ENCODE measurements at regions not wholly inside any gene's neighbourhood (a gene's known extent, or its start where the extent isn't known, plus 50 kb on each side); places are given as distances from the start of the nearest gene placed in this dataset.
"Not testable (repeated sequence)": the region's sequence is repeated elsewhere in the genome, so short reads cannot be mapped to it uniquely, and the experiment has no call there.

- no peak for DNase-seq (ENCODE audit: low spot score)
Measured at GRCh38 chr2:65914244-65914786, 481.9 kb upstream of the SPRED2 start.

DNA sequence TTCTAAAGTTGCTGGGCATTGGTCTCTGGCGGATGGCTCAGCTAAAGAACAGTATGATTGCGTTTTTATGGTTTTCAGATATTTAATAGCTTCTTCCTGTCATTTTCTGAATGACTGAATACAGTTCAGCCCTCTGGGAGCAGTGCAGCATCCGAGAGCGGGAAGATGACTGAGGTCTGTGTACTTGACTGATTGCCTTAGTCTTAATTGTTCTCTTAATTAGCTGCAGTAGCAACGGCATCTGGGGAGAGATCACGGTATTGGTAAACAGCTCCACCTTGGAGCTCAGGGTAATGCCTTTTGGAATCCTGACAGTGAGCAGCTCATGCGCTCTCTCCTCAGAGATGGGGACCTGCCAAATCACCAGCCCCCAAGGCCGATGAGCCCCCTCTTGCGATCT is 481.4 kb upstream of the SPRED2 start:
- DNase-seq (ENCODE audit: low spot score) = no peak

- DNase-seq (ENCODE audit: low spot score) = no peak
Measured at GRCh38 chr2:65901756-65902155, 469.4 kb upstream of the SPRED2 start.

DNA sequence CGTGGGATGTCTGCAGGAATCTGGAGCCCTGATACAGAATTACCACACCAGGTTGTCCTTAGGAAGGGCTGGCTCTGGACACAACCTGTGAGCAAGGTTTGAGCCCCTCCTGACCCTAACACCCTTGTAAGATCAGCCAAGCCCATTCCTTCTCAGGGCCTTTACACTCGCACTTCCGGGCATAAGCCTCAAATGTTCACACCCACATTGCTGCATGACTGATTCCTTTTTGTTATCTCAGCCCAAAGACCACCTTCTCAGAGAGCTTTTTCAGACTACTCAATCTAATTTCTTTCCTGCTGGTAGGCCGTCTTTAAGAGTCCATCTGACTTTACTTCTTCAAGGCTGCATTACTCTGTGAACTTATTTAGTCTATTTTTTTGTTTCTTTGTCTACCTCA is 464.0 kb upstream of the SPRED2 start:
- DNase-seq (ENCODE audit: low spot score) = no peak

DNA sequence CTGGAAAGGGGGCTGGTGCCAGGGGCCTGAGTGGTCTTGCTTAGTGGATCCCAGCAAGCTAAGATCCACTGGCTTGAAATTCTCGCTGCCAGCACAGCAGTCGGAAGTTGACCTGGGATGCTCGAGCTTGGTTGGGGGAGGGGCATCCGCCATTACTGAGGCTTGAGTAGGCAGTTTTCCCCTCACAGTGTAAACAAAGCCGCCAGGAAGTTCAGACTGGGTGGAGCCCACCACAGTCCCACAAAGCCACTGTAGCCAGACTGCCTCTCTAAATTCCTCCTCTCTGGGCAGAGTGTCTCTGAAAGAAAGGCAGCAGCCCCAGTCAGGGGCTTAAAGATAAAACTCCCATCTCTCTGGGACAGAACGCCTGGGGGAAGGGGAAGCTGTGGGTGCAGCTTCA is 457.7 kb upstream of the SPRED2 start:
- not testable (repeated sequence) for DNase-seq (ENCODE audit: low spot score)

- no peak for DNase-seq (ENCODE audit: low spot score)
Measured at GRCh38 chr2:65885266-65885665, 452.9 kb upstream of the SPRED2 start.

DNA sequence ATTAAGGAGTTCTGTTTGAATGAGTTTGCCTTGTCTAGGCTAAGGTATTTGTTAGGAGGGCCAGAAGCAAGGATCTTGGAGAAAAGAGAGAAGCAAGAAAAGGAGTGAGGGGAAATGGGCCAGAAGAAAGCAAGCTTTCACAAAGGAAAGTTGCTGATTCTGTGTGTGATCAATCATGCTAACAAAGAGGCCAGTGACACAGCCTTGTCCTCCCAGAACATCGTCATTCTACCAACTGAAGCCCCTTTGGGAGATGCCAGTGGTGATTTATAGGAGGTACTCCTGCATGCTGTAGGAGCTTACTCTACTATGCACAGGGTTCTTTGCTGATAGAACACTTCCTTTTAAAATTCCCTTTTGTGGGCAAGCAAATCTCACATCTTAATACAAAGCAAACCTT is 449.2 kb upstream of the SPRED2 start:
- no peak for DNase-seq (ENCODE audit: low spot score)

- no peak for DNase-seq (ENCODE audit: low spot score)
Measured at GRCh38 chr2:65880436-65880835, 448.0 kb upstream of the SPRED2 start.

GRCh38 chr2:65878011-65878340 is 445.6 kb upstream of the SPRED2 start:
- DNase-seq (ENCODE audit: low spot score) = no peak

- no peak for DNase-seq (ENCODE audit: low spot score)
Measured at GRCh38 chr2:65877331-65878010, 445.1 kb upstream of the SPRED2 start.

- no peak for DNase-seq (ENCODE audit: low spot score)
Measured at GRCh38 chr2:65876114-65876513, 443.7 kb upstream of the SPRED2 start.

DNA sequence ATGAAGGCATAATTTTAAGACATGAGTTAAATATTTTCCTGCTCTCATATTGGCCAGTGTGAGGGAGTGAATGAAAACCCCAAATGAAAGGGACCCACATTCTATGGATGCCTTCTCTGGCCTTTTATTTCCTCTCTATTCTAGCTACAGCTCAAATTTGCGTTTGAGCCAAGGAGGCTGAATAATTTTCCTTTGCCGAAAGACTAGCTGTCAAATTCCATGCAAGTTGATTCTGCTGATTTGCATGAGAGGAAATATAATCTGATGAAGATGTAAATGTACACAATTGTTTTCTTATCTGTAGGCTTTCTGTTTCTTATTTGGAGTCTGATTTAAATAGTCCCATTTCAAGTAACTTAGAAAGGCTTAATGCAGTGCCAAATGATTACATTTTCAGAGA is 438.4 kb upstream of the SPRED2 start:
- no peak for DNase-seq (ENCODE audit: low spot score)

- DNase-seq (ENCODE audit: low spot score) = no peak
Measured at GRCh38 chr2:65869296-65869695, 436.9 kb upstream of the SPRED2 start.

- no peak for DNase-seq (ENCODE audit: low spot score)
Measured at GRCh38 chr2:65868177-65868576, 435.8 kb upstream of the SPRED2 start.

GRCh38 chr2:65867446-65867845 is 435.0 kb upstream of the SPRED2 start:
- no peak for DNase-seq (ENCODE audit: low spot score)

DNA sequence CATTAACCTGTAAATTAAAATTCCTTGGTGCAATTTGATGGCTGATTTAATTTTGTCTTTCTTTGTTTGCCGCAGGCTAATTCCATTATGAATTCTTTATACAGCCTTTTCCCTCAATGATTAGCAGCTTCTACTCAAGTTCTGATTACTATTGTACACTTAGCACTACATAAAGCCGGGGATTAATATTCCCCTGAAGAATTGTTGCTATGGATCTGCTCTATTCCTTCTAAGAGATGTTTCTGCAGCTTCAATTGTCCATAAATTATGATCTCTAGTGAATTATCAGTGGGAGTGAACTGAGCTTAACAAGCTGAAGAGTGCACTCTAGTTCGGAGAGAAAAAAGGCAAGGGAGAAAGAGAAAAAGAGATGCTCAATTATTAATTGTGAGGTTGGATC is 433.7 kb upstream of the SPRED2 start:
- DNase-seq (ENCODE audit: low spot score) = no peak

DNA sequence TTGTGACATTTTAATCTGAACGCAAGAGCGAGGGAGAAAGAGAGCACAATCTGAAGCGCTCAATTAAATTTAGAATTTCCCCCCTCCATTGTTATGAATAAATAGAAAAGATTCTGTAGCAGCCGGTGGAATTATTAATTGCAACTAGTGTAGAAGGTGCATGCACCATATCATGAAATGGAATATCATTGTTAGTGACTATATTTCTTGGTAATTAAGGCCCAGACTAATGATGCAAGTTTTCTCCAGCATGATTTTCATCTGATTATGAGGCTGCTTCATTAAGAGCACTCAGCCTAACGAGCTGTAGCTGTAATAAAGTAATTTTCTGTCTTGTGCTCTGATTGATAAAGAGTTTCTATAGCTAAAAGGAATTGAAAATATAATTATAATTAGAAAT is 432.2 kb upstream of the SPRED2 start:
- DNase-seq (ENCODE audit: low spot score) = no peak

DNA sequence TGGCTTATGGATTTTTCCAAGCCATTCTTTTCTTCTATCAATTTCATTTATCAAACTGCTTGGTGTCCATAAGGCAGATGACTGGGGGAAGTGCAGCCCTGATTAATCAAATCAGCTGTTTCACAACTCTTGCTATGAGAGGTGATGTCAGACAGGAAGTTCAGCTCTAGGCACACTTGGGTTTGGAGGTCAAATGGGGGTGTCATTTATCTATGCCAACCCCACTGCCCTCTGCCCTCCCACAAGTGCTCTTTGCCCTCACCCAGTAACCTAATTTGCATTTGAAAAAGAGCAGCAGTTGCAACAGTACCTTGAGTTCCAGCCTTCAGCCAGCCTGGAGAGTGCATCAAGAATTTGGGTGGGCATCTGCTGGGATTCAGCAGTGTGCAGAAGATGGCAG is 431.3 kb upstream of the SPRED2 start:
- no peak for DNase-seq (ENCODE audit: low spot score)

- no peak for DNase-seq (ENCODE audit: low spot score)
Measured at GRCh38 chr2:65856928-65857327, 424.5 kb upstream of the SPRED2 start.

DNA sequence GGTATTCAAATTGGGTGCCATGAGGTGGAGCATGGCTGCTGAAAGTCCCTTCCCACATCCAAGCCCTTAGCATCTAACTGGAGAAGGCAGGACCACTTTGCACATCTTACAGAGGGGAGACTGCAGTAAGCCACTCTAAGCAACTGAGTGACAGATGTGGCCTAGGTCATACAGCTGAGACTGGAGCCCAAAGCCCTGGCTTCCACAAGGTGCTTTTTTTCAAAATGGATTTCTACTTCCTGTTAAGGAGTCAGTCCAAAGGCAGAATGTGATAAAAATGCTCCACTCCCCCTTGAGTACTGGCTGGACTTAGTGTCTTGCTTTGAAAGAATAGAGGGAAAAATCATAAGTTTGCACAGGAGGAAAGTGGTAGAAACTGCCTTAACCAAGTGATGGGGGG is 424.0 kb upstream of the SPRED2 start:
- no peak for DNase-seq (ENCODE audit: low spot score)

DNA sequence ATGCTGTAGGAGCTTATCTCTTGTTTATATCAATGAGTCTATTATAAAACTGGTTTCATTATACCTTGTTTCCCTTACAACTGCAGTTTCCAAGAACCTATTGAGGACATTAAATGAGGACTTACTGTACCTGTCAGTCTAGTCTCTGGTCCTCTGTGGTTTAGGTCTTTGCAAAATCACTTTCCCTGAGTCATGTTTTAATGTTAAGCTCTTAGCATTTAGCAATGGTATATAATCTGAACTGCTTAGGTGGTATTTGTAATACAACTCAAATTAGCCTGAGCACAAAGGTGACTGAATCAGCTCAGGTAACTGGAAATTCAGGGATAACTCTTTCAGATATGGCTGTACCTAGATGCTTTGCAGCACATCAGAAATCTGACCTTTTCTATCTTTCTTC is 418.3 kb upstream of the SPRED2 start:
- DNase-seq (ENCODE audit: low spot score) = no peak

DNA sequence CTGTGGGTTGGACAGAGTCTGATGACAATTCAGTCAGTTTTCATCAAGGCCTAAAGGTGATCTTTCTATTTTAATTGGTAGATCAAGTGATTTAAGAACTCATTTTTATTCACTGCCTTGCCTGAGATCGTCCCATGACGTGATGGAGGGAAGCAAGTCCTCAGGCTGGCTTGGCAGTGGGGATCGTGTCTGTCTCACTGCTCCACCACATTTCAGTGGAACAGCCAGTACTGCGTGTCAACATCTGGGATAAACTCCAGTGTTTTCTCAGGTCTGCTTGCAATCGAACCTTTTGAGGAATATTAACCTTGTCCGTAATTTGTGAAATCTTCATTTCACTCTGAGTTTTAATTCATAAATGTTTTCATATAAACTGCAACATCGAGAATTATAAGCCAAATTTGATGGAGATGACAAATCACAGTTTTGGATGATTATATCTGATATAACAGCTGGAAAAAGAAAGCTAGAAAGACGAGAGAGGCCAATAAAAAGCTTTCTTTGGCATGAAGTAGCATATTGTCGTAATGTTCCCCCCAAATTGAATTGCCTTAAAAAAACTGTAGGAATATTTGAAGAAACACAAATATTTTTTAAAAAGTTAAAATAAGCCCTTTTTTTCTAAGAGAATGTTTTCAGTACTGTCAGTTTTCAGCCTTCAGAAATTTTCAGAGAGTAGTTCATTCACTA is 414.7 kb upstream of the SPRED2 start:
- DNase-seq (ENCODE audit: low spot score) = no peak

- DNase-seq (ENCODE audit: low spot score) = no peak
Measured at GRCh38 chr2:65845442-65846182, 413.2 kb upstream of the SPRED2 start.
